Common myeloid progenitor, CD34-positive (primary cell): ENCODE measurements at regions not wholly inside any gene's neighbourhood (a gene's known extent, or its start where the extent isn't known, plus 50 kb on each side); places are given as distances from the start of the nearest gene placed in this dataset.

Experiments
- CTCF ChIA-PET: fragments of 350-600 bp; sonication (Branson Sonifier 250); formaldehyde crosslinking; loops from one replicate; lab custom pipeline; 2021; ENCODE audit warnings: antibody characterized with exemption; lab: Charles Lee
- POLR2A ChIA-PET: fragments of 350-600 bp; sonication (Branson Sonifier 250); formaldehyde crosslinking; loops from one replicate; lab custom pipeline; 2021; ENCODE audit warnings: antibody characterized with exemption; lab: Charles Lee
- DNase-seq, 3 donors: peaks; one replicate each; pipeline versions ENCODE4 v3.0.0 to v3.0.0-alpha.2; 2013
- H3K27ac ChIP-seq, 2 experiments: 1 replicate in 1 of 2; 2 replicates in 1 of 2; pipeline ENCODE4 v1.7.0; 2013; ENCODE audit warnings: inconsistent platforms in 2 of 2, low read length in 2 of 2, mild to moderate bottlenecking in 2 of 2, low read depth in 1 of 2, moderate library complexity in 1 of 2; ENCODE audit not compliant: severe bottlenecking in 2 of 2, insufficient read depth in 1 of 2, poor library complexity in 1 of 2
- H3K27me3 ChIP-seq, 5 experiments: replicated peaks in 2 of 5; 1 replicate in 3 of 5; 2 replicates in 2 of 5; pipeline versions ENCODE4 v1.6.1 to v1.7.0; 2013; ENCODE audit warnings: low read length in 4 of 5, mild to moderate bottlenecking in 2 of 5, moderate library complexity in 2 of 5, inconsistent platforms in 1 of 5; ENCODE audit not compliant: insufficient read depth in 5 of 5, control insufficient read depth in 4 of 5
- H3K36me3 ChIP-seq, 4 experiments: 1 replicate in 2 of 4; 2 replicates in 2 of 4; pipeline versions ENCODE4 v1.6.1 to v1.7.0; 2013; ENCODE audit warnings: low read length in 3 of 4, control low read depth in 1 of 4, mild to moderate bottlenecking in 1 of 4; ENCODE audit not compliant: control insufficient read depth in 4 of 4, insufficient read depth in 4 of 4
- H3K4me1 ChIP-seq, 4 experiments: 1 replicate in 3 of 4; 2 replicates in 1 of 4; pipeline versions ENCODE4 v1.6.1 to v1.7.1; 2013; ENCODE audit warnings: low read length in 3 of 4, mild to moderate bottlenecking in 3 of 4, control low read depth in 1 of 4, inconsistent platforms in 1 of 4, moderate library complexity in 1 of 4; ENCODE audit not compliant: control insufficient read depth in 4 of 4, insufficient read depth in 4 of 4; ENCODE audit errors: control extremely low read depth in 1 of 4
- H3K4me3 ChIP-seq, 7 experiments: 1 replicate in 4 of 7; 2 replicates in 3 of 7; pipeline versions ENCODE4 v1.5.1 to v1.7.0; 2013; ENCODE audit warnings: mild to moderate bottlenecking in 7 of 7, low read length in 6 of 7, moderate library complexity in 6 of 7, inconsistent platforms in 2 of 7, low read depth in 2 of 7, control low read depth in 1 of 7; ENCODE audit not compliant: insufficient read depth in 4 of 7, control insufficient read depth in 1 of 7; ENCODE audit errors: extremely low read depth in 1 of 7
- H3K9me3 ChIP-seq, 5 experiments: 1 replicate in 4 of 5; 2 replicates in 1 of 5; pipeline versions ENCODE4 v1.6.1 to v1.7.1; 2013; ENCODE audit warnings: low read length in 4 of 5, mild to moderate bottlenecking in 2 of 5, inconsistent platforms in 1 of 5, low read depth in 1 of 5, moderate library complexity in 1 of 5; ENCODE audit not compliant: control insufficient read depth in 4 of 5, insufficient read depth in 2 of 5; ENCODE audit errors: control extremely low read depth in 1 of 5
- WGBS: methylation state at CpG from one replicate; pipeline ENCODE4 v1.1.5; 2013; ENCODE audit not compliant: insufficient coverage; 5-methylcytosine and 5-hydroxymethylcytosine counted together

DNA sequence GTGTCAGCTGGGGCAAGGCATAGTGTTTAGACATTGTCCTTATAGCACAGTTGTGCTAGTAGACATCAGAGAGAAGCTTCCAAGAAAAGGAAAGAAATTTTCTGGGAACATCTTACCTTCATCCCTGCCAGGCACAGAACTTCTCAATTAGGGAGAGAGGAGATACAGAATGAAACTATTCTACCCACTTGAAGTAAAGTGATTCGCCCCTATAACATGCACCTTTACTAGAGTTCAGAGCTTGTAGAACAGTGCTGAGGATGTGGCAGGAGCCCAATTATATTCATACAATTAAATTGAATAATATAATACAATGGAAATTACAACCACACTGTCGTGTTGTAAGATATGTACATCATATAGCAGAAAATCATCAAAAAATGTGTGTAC is 1063.9 kb upstream of the CITED2 start:
- POLR2A ChIA-PET, result no interaction called here
- CTCF ChIA-PET, result no interaction called here
- peaks cover 2 to 5% (median 3%) of the 10 kb centered on the region in 5 experiments for H3K9me3 ChIP-seq
- no peaks in the 10 kb centered on the region for H3K36me3 ChIP-seq
- no peak overlapping the region for H3K4me3 ChIP-seq
- no peak for DNase-seq
- H3K4me1 ChIP-seq, result no peaks in the 10 kb centered on the region
- no peaks in the 10 kb centered on the region for H3K27me3 ChIP-seq
- no peak overlapping the region for H3K27ac ChIP-seq
- no CpG with 5 or more reads among the region's 2 CpGs for WGBS

DNA sequence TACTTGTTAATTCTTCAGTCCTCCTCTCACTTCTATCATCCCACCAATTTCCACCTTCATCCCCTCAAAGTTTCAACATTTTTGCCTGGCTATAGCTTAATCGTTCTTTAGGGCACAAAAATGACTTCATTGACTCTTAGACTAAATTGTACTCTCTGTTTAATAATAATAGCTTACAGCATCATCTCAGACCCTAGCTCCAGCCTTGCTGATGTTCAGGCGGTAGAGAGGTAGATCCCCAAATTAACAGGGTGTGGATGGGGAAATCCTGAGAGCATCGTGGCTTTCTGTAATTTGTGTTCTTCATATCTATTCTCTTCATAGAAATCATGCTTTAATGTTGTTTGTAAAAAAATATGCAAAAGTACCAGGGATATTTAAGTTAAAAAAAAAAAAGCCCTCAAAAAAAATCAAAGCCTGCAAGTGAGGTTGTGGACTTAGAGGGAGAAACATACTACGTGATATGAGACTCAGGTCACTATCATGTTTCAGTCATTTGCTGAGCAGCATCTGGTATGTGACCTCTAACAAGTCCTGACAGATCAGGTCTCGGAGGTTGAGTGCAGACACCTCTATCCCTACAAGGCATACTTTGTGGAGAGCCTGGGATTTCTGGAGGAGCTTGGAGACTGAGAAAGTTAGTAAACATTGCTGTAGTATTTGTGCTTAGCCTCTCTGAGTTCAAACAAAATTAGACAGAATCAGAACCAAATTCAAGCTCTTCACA is 1063.3 kb upstream of the CITED2 start:
- Histone ChIP-seq H3K4me3 (no peak overlapping the region), H3K9me3 (peaks cover 2 to 5% (median 3%) of the 10 kb centered on the region in 5 experiments), H3K36me3 (no peaks in the 10 kb centered on the region), H3K4me1 (no peaks in the 10 kb centered on the region), H3K27ac (no peak overlapping the region), H3K27me3 (no peaks in the 10 kb centered on the region)
- ChIA-PET CTCF (no interaction called here), POLR2A (no interaction called here)
- WGBS, result 100% methylated on average over 1 of the region's 5 CpGs
- DNase-seq, result no peak

DNA sequence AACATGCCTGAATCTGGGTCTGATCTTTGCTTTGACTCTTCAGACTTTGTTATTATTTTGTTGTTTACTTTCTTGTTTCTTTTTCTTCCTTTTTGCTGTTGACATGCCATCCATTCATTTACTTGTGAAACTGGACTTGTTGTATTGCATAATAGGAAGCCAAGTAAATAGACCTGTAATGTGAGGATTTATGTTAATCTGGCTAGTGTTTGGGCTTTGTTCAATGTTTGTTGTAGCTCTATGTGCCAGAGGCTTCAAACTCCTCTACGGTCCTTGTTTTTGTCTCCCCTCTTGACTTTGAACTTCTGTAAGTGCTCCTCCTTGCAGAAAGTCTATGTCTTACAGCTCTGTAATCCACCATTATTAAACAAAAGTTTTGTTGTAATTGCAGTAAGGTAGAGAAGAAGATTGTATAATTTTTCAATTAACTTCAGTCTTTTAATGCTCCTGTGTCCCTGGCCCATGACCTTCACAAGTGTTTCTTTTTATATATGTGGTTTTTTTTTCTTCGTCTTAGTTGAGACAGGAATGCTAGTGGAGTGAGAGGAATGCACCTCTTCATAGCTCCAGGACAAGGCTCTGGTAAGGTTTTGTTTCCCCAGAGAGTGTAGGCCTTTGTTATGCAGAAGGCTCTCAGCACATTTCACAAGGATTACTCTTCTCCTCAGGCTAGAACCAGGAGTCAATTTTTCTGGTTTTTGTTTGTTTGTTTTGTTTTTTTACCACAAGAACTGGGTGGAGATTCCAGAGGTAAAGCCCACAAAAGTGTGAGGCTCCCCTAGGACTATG is 1061.8 kb upstream of the CITED2 start:
- DNase-seq, result no peak
- Histone ChIP-seq H3K27ac (no peak overlapping the region), H3K27me3 (no peaks in the 10 kb centered on the region), H3K36me3 (no peaks in the 10 kb centered on the region), H3K4me3 (no peak overlapping the region), H3K9me3 (peaks cover 2 to 5% (median 3%) of the 10 kb centered on the region in 5 experiments), H3K4me1 (no peaks in the 10 kb centered on the region)
- CTCF ChIA-PET, result no interaction called here
- POLR2A ChIA-PET, result no interaction called here
- no CpG with 5 or more reads among the region's 2 CpGs for WGBS

DNA sequence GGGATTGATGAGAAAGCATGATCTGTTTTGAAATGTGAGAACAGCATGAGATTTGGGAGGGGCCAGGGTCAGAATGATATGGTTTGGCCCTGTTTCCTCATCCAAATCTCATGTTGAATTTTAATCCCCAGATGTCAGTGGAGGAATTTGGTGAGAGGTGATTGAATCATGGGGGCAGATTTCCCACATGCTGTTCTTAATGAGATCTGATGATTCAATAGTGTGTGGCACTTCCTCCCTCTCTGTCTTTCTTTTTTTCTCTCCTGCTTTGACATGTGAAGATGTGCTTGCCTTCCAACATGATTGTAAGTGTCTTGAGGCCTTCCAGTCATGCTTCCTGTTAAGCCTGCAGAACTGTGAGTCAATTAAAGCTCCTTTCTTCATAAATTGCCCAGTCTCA is 1060.3 kb upstream of the CITED2 start:
- Histone ChIP-seq H3K27me3 (no peaks in the 10 kb centered on the region), H3K27ac (no peak overlapping the region), H3K9me3 (peaks cover 2 to 5% (median 3%) of the 10 kb centered on the region in 5 experiments), H3K4me1 (no peaks in the 10 kb centered on the region), H3K4me3 (no peak overlapping the region), H3K36me3 (no peaks in the 10 kb centered on the region)
- no peak for DNase-seq
- ChIA-PET POLR2A (no interaction called here), CTCF (no interaction called here)

DNA sequence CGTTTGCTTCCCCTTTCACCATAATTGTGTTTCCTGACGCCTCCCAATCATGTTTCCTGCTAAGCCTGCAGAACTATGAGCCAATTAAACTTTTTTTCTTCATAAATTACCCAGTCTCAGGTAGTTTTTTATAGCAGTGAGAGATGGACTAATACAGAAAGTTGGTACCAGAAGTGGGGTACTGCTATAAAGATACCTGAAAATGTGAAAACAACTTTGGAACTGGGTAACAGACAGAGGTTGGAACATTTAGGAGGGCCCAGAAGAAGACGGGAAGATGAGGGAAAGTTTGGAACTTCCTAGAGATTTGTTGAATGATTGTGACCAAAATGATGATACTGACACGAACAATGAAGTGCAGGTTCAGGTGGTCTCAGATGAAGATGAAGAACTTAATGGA is 1058.6 kb upstream of the CITED2 start:
- DNase-seq, result no peak
- WGBS, result 81% methylated on average over 3 of the region's 4 CpGs
- ChIA-PET POLR2A (no interaction called here), CTCF (no interaction called here)
- Histone ChIP-seq H3K9me3 (peaks cover 2 to 5% (median 3%) of the 10 kb centered on the region in 5 experiments), H3K36me3 (no peaks in the 10 kb centered on the region), H3K4me3 (no peak overlapping the region), H3K27ac (no peak overlapping the region), H3K4me1 (no peaks in the 10 kb centered on the region), H3K27me3 (no peaks in the 10 kb centered on the region)

DNA sequence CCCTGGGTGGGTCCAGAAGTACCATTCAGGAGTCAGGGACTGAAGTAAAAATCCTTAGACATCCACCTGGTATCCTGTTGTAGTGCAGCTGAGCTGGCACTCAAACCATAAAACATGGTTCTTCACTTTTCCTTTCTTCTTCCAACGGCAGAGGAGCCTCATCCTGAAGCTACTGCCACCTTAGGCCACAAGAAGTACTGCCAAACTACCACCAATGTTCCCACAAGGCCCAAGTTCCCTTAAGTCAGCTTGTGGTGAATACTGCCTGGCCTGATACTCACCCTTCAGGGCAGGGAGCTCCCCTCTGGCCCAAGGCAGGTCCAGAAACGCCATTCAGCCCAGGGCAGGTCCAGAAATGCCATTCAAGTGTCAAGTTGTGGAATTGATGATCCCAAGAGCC is 1053.4 kb upstream of the CITED2 start:
- CTCF ChIA-PET, result no interaction called here
- Histone ChIP-seq H3K4me3 (no peak overlapping the region), H3K4me1 (no peaks in the 10 kb centered on the region)

DNA sequence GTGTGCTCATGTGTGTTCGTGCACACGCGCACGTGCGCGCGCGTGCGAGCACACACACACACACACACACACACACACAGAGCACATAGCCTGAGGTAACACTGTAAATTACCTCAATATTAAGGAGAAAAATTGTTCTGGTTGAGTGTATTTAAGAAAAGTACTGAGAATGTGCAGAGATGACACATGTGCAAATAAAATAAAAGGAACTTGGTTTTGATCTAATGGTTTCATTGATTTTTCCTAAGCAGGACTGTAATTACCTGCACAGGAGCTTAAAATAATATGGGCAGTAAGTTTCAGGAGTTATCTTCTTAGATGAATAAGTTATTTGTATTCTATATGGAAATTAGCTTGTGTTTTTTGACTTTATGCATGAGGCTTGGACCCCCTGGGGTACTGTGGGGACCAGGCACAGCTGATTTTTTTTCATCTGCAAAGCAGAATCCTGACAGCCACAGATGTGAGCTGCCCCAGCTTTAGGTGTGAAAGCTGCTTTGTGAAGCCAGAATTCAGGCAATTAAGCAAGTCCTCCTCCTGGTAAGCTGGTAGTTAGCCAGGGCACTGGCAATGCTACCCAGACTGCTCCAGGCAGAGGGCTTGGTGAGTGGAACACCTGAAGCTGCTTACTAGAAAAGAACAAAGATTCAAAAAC is 1040.6 kb upstream of the CITED2 start:
- WGBS, result no CpG with 5 or more reads among the region's 9 CpGs

More for the DNA sequence above, 1053.4 kb upstream of the CITED2 start:
- POLR2A ChIA-PET, result no interaction called here
- Histone ChIP-seq H3K27me3 (no peaks in the 10 kb centered on the region), H3K9me3 (no peaks in the 10 kb centered on the region), H3K27ac (no peak overlapping the region), H3K36me3 (no peaks in the 10 kb centered on the region)
- 86% methylated on average over 2 of the region's 2 CpGs for WGBS
- DNase-seq, result no peak

More for the DNA sequence above, 1040.6 kb upstream of the CITED2 start:
- no peak overlapping the region for H3K27ac ChIP-seq
- no peaks in the 10 kb centered on the region for H3K4me1 ChIP-seq
- ChIA-PET CTCF (no interaction called here), POLR2A (no interaction called here)
- no peak overlapping the region for H3K4me3 ChIP-seq
- no peaks in the 10 kb centered on the region for H3K27me3 ChIP-seq
- DNase-seq, result no peak
- no peaks in the 10 kb centered on the region for H3K36me3 ChIP-seq
- peaks cover 0 to 6% (median under 1%) of the 10 kb centered on the region in 5 experiments for H3K9me3 ChIP-seq
